Right forelimb (tissue), 1 donor: ENCODE measurements at regions not wholly inside any gene's neighbourhood (a gene's known extent, or its start where the extent isn't known, plus 50 kb on each side); places are given as distances from the start of the nearest gene placed in this dataset.
"Not testable (repeated sequence)": the region's sequence is repeated elsewhere in the genome, so short reads cannot be mapped to it uniquely, and the experiment has no call there.

Experiments used
- DNase-seq: peaks from one replicate; pipeline ENCODE4 v3.0.0-alpha.2; 2018

DNA sequence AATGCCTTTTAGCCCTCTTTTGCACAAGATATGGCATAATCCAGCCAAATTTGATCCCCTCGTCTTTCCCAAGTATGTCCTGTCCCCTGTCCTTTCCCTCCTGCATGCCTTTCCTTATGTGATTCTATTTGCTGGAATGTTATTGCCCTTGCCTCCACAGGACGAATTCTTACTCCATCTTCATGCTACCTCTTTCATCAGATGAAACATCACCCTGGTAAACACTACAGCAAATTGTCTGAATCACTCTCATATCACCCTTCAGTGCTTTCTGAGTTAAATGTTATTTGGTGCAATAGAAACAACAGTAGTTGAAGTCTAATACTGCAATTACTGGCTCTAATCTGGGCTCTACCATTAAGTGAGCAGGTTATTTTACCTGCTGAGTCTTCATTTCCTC lies 52.2 kb upstream of the FAT1 start:
- no peak for DNase-seq

DNA sequence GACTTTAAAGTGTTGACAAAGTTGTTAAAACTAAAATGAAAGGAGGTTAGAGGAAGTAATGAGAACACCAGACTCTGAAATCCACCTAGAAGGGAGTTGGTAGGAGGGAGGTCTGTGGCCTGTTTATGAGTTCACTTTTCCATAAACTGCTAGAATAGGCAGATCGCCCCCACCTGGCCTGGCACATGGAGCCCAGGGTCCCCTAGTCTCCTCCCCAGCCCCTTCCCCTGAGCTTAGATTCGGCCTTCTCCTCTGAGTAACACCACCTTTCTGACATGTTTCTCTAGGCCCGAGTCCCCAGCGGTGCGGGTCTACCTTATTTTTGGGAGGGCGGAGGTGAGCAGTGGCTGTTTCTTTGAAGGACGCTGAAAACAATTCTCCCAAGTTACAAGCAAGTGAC lies 54.5 kb upstream of the FAT1 start:
- no peak for DNase-seq

DNA sequence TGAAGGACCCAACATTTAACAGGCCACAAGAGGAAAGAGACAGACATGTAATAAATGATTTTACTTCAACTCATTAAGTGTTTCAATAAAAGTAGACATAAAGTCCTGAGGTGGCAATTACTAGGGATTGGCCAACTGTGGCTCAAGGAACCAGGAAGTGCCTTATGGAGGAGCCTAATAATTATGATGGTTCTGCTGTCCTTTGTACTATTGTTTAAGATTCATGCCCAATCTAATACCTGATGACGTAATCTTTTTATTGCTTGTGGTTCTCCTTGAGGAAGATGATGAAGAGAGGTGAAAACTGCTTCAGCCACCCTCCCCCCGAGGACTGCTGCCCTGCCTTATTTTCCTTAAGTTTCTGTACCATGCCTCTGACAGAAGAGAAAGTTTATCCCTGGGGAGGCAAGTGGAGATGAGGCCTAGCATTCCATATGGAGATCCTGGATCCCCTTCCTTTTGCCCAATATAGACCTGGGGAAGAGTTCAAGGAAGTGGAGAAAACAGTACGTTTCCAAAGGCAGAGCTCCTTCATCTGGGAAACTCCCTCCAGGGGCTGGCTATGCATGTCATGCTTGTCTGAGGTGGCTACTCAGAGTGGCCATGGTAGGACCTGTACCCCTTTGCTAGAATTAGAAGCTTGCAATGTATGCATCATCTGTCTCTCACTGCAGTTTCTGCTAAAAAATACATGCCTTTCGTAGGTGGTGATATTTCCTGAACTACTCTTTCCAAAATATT lies 56.8 kb upstream of the FAT1 start:
- no peak for DNase-seq

DNA sequence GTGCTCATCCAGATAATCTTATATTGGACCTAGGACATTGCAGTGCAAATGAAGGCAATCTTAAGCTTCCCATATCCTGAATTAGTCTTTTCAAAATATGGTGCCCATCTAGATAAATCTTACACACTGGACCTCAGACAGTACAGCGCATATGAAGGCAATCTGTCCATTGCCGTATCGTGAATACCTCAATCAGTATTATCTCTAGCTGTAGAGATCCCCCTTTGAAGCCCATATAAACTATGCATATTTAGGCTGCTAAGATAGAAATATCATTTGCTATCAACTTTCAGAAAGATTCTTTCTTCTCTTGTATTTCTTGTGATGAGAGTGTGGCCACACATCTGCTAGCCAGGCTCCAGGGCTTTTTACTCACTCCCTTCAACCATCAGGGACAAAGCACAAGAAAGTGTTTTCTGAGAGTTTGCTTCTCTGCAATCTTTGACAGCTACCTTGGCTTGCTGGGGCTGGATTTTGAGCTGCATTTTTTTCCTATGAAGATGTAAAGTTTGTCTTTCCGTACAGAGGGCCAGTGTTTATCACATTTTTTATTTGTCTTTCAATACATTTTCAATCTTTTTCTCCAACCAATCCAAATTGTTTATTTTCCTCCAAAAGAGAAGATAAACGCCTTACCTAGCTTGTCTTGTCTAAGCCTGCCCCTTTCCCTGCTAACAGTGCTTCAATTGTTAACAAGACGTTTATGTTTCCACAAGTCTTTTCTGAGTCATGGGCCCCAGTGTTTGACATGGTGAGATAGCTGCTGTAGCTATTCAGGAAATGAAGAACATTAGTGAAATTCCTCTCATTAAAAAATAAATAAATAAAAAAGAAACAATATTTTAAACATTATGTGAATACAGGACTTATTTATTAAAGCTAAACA lies 57.6 kb upstream of the FAT1 start:
- no peak for DNase-seq

DNA sequence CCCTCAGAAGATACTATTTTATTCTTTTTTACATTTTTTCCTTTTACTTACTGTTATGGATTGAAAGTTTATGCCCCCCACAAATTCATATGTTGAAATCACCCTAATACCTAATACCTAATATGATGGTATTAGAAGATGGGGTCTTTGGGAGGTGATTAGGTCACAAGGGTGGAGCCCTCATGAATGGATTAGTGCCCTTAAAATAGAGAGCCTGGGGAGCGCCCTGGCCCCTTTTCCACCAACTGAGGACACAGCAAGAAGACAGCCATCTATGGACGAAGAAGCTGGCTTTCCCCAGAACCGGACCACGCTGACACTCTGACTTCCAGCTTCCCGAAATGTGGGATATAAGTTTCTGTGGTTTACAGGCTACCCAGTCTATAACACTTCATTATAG lies 58.6 kb upstream of the FAT1 start:
- no peak for DNase-seq

DNA sequence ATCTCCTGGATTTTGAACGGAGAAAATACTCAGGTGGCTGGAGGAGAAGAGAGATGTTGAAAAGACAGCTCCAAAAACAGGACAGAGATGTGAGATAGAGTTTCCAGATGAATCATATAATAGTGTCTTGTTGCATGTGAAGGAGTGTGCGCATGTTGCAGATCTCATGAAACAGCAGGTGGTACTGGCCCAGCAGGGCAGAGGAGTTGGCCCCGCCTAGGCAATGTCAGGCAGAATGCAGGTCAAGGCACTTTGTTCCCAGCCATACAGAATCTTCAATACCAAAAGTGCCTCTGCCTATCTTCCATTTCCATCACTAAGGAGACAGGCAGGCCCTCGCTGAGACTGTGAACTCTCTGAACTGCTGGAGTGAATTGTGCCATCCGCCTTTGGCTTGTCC lies 63.9 kb upstream of the FAT1 start:
- no peak for DNase-seq

DNA sequence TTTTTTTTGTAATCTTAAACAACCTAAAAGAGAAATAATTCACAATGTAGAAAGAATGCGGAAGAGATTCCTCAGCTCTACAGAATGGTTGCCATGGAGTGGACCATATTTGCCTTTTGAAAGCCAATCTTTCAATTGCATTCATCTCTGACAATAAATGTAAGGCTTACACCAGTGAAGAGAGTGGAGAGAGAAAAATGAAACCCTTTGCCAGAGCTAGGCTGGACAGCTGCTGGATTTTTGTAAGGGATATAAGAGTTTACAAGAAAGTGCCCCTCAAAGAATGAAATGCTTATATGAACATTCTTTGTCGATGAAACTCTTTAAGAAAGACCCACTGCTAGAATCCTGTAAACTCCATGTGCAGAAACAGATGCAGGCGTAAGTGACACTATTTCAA lies 66.0 kb upstream of the FAT1 start:
- no peak for DNase-seq

DNA sequence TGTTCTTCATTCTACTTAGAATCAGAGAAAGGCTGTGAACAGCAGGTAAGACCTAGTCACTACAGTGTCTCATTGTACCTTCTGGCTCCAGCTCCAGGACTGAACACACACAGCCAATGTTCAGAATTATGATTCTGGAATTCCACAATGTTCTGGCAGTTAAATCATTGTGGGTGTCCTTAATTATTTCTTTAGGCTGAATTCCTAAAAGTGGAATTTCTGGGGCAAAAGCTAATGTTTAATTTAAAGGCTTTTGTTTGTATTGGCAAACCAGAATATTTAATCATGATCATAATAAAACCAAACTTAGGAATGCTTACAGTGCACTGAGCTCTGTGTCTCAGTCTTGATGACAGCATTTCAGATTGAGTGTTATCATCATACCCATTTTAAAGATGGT lies 67.0 kb upstream of the FAT1 start:
- no peak for DNase-seq

DNA sequence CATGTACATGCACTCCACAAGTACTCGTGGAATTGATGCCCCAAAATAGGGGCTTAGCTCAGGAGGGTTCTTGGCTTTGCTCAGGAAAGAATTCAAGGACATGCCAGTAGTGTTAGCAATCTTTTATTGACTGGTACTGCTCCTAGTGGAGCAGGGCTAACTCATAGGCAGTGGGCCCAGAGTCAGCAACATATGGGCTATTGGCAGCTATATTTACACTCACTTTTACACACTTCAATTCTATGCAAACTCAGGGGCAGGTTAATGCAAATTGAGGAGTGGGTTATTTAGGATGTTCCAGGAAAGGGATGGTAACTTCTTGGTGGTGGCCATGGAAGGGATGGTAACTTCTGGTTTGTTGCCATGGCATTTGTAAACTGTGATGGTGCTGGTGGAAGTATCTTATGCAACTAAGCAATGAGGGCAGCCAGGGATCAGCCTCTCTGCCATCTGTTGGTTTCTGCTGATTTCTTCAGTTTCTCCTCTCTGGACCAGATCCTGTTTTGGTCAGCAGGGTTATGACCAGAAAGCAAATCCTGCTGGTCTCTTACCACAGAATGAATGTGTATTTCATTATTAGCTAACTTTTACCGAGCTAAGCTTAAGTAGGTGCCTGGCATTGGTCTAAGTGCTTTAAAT lies 69.2 kb upstream of the FAT1 start:
- DNase-seq, result no peak

DNA sequence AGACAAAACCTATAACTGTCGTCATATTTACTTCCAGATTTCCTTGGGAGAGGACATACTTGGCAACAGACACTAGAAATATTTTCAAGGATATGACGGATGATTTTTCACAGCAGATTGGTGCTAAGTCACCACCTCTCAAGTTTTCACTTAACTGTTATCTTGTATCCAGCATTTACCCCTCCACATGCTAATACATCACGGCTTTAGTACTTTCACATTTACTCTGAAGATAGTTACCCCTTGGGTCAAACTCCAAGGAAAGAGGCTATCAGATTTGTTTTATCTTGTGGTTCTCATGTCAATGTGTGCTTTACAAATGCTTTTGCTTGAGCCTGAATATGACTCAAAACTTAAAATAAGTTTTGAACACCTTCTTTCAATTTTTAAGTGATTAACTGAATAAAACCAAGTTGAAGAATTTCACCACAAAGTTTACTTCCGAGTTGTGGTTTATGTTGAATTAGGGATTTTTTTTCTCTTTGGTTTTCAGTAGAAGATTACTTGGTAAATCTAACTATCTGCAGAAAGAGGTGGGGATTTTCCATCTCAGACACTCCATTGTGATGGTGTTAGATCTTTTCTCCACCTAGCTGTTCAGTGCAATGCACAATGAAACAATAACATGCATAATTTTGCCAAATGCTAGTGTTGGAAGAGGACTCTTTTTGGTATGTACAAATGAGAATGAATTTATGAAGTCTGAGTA lies 75.4 kb upstream of the FAT1 start:
- DNase-seq, result no peak

DNA sequence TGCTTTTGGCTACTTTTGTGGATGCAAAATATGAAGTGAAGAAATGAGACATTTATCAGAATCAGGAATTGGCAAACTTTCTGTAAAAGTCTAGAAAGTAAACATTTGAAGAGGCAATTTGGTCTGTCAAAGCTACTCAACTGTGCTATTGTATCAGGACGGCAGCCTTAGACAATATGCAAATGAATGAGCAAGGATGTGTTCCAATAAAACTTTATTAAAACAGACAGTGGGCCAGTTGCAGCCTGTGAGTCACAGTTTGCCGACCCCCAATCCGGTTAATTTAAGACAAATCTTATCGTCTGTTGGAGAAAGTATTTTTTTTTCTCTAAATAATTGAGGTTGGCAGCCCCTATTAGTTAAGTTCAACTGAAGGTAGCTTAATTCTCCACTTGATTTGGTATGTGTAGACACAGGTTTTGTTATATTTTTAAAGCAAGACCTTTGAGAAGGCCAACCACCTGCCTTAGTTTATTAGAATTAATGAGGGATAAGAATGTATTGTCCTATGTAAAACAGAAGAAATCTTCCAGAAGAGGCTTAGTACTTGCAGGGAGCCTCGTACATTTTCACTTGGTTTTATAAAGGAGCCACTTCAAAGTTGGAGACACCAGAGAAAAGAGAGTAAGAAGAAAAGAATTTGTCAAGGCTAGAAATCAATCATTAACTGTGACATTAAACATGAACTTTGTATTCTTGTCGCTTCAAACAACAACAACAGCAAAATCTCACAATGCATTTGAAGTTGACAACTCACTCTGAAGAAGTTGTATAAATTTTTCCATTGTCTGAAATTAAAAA lies 81.6 kb upstream of the FAT1 start:
- no peak for DNase-seq

DNA sequence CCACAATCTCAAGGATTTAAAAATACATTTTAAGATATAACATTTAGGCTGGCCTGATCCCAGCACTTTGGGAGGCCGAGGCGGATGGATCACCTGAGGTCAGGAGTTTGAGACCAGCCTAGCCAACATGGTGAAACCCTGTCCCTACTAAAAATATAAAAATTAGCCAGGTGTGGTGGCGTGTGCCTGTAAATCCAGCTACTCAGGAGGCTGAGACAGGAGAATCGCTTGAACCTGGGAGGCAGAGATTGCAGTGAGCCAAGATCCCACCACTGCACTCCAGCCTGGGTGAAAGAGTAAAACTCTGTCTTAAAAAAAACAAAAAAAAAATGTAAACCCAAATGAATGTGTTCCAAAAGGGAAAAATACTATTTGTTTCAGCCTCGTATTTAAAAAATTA lies 82.3 kb upstream of the FAT1 start:
- not testable (repeated sequence) for DNase-seq

DNA sequence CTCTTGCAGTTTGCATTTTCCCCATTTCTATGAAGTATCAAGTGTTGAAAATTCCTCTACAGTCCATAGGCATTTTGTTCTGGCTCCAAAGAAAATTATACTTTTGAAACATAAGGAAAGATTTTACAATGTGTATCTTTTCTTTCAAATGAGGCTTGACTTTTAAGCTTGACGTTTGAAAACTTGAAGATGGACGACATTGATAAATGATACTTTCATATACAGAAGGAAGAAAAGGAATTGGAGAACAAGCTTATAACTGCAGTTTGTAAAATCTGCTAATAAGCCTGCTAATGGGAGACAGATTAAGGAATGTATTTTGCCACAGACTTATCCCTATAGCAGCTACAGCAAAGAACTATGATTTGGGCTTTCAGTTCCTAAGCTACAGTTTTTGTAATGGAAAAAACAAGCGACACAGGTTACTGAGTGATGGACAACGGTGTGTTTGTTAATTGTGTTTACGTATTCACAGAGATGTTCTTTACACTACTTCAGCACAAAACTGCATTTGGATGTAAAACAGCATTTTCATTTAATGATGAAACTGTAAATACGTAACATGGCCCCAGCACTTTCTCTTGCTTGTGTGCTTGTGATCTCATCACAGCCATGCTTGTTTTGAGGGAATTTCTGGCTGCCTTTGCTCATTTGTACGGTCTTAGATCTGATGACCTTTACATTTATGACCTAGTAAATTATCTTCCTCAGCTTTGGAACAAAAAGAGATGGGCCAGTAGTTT lies 83.2 kb upstream of the FAT1 start:
- DNase-seq, result no peak

DNA sequence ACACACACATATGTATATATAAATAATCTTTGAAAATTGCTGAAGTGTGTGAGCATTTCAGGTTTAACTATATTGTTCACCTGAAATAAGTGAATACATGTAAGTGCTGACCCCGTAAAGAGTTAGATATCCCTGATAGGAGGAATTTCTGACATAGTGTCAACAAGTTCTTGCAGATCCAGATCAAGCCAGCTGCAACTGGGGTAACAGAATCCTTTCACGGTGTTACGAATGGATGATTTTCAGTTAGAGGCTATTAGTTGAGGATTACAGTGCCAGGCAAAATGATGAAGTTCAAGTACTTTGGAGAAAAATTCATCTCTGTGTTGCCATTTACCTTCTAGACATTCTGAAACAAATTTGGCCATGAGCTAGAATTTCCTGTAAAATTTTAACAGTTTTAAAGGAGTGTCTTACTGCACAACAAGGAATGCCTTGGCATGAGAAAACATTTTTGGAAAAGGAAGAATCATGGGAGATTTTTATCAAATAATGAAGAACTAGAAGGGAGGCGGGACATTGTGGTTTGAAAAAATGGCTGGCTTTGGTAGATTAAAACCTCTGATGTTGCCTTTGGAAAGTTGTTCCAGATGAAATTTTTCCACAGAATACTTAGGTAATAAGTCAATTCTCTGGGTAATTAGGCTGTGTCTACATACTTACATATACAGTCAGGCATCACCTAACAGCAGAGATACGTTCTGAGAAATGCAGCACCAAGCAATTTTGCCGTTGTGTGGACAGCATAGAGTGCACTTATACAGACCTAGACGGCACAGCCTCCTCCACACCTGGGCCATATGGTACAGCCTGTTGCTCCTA lies 84.4 kb upstream of the FAT1 start:
- no peak for DNase-seq

DNA sequence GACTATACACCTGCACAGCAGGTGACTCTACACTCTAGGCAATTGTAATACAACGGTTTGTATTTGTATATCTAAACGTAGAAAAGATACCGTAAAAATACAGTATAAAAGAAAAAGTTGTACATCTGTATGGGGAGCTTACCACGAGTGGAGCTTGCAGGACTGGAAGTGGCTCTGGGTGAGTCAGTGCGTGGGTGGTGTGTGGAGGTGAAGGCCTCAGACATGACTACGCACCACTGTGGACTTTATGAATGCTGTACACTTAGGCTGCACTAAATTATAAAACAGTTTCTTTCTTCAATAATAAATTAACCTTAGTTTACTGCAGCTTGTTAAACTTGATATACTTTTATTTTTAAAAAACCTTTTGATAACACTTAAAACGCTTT lies 85.0 kb upstream of the FAT1 start:
- no peak for DNase-seq

DNA sequence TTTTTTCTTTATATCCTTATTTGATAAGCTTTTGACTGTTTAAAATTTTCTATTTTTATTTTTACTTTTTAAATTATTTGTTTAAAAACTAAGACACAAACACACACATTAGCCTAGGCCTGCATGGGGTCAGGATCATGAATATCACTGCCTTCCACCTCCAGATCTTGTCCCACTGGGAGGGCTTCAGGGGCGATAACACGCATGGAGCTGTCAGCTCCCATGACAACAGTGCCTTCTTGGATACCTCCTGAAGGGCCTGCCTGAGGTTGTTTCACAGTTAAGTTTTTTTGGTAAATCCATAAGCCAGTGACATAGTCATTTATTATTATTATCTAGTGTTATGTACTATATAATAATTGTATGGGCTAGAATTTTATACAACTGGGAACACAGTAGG lies 85.4 kb upstream of the FAT1 start:
- no peak for DNase-seq

DNA sequence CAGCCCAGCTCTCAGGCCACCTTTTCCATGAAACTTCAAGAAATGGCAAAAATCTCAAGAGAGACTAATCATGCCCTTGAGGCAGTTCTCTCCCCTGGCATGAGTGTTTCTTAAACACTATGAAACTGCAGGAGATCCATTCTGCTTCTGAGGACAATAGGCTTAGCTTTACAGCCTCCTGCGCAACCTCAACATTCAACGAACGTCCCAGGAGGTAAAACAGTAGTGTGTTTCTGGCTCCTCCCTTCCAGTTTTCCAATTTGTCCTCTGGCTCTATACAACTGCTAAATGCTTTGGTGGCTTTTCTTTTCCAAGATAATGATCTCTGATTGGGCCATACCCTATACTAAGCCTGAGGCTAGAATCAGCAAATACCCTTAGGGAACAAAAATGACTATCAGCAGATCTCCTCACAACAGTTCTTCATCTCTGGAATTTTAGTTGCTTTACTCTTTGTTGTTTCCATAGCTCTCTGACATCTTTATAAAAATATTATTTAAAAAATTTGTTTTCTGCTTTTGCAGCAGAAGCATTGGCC lies 87.0 kb upstream of the FAT1 start:
- DNase-seq, result no peak

DNA sequence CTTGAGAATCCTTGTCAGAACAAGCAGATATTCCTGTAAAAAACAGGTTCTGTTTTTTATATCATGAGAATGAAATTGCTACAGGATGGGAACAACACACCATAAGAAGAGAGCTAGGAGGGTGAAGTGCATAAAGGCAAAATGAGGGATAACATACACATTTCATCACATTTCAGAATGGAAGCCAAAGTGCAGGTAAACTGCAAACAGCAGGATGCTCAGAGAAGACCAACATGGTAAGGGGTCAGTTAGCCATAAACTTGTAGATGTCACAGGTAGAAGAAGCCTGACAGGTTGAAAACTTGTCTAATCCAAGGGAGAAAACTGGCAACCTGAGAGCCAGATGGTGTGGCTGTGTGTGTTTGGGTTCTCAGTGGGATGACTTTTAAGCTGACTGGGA lies 88.9 kb upstream of the FAT1 start:
- DNase-seq, result no peak

DNA sequence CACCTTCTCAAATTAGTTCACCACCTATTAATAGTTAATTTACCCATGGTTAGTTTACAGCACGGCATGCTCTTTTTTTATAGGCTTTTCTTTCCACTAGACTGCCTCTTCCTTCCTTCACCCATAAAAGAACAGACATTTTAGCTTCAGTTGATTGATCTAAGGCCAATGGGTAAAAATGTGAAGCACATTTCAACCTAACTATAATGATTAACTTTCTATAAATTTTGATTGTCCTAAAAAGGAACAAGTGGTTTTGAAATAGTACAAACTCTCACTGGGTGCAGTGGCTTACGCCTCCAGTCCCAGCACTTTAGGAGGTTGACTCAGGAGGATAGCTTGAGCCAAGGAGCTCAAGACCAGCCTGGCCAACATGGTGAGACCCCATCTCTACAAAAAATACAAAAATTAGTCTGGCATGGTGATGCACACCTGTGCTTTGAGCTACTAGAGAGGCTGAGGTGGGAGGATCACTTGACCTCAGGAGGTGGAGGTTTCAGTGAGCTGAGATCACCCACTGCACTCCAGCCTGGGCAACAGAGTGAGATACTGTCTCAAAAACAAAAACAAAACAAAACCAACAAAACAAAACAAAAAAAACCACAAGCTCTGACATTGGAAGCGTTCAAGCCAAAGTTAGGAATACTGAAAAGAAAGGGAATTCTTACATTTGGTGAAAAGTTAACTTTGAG lies 89.9 kb upstream of the FAT1 start:
- no peak for DNase-seq

DNA sequence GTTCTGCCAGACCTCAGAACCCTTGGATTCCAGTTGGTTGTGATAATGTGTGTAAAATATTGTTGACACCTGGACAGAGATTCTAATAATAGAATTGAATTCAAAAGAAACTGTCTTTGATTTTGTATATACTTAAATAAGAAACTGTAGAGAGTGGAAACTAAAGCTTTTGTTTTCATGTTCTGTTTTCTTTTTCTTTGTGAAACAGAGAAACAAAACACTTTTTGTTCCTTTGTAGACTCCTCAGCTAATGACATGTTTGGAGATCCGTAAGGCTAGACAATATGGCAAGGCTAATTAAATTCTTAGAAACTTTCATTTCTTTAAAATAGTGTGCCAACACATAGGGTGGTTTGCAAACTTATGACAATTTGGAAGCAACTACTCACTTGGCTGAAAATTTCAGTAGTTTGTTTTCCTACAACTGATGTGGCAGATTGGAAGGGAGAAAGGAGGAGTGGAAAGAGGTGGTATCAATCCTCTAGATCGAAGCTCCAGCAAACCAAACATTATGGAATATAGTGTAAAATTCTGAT lies 90.9 kb upstream of the FAT1 start:
- no peak for DNase-seq
